Bone marrow (tissue), 2 donors: ENCODE measurements at regions not wholly inside any gene's neighbourhood (a gene's known extent, or its start where the extent isn't known, plus 50 kb on each side); places are given as distances from the start of the nearest gene placed in this dataset.
"Not testable (repeated sequence)": the region's sequence is repeated elsewhere in the genome, so short reads cannot be mapped to it uniquely, and the experiment has no call there.

Experiments used
- DNase-seq, 2 donors: peaks; one replicate each; lab custom pipeline; 2025; lab: John Stamatoyannopoulos, UW

- no peak for DNase-seq
Measured at GRCh38 chr14:44385906-44386305, 121.2 kb downstream of the FSCB start.

- DNase-seq: not testable (repeated sequence)
Measured at GRCh38 chr14:44385296-44385695, 121.8 kb downstream of the FSCB start.

DNA sequence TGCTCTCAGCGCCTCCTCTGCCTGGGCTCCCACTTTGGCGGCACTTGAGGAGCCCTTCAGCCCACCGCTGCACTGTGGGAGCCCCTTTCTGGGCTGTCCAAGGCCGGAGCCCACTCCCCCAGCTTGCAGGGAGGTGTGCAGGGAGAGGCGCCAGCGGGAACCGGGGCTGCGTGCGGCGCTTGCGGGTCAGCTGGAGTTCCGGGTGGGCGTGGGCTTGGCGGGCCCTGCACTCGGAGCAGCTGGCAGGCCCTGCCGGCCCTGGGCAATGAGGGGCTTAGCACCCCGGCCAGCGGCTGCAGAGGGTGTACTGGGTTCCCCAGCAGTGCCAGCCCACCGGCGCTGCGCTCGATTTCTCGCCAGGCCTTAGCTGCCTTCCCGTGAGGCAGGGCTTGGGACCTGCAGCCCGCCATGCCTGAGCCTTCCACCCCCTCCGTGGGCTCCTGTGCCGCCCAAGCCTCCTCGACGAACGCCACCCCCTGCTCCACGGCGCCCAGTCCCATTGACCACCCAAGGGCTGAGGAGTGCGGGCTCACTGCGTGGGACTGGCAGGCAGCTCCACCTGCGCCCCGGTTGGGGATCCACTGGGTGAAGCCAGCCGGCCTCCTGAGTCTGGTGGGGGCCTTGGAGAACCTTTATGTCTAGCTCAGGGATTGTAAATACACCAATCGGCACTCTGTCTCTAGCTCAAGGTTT is 122.3 kb downstream of the FSCB start:
- not testable (repeated sequence) for DNase-seq

DNA sequence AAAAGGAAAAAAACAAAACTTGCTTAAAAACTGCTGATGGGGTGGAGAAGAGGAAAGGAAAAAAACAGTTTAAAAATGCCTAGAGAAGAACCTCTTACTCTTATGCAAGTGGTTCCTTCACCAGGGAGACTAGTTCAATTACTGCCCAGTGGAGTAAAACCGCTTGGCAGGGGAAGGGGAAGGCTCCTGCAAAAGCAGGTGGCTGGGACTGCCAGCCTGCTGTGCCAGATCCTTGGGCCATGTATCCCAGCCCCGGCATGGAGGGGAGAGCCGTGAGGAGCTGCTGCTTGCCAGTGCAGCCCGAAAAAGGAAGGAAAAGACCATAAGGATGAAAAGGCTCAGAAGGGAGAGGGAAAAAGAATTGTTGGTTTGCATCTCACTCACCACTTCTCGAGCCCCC is 123.0 kb downstream of the FSCB start:
- no peak for DNase-seq

- no peak for DNase-seq
Measured at GRCh38 chr14:44383636-44384035, 123.4 kb downstream of the FSCB start.

DNA sequence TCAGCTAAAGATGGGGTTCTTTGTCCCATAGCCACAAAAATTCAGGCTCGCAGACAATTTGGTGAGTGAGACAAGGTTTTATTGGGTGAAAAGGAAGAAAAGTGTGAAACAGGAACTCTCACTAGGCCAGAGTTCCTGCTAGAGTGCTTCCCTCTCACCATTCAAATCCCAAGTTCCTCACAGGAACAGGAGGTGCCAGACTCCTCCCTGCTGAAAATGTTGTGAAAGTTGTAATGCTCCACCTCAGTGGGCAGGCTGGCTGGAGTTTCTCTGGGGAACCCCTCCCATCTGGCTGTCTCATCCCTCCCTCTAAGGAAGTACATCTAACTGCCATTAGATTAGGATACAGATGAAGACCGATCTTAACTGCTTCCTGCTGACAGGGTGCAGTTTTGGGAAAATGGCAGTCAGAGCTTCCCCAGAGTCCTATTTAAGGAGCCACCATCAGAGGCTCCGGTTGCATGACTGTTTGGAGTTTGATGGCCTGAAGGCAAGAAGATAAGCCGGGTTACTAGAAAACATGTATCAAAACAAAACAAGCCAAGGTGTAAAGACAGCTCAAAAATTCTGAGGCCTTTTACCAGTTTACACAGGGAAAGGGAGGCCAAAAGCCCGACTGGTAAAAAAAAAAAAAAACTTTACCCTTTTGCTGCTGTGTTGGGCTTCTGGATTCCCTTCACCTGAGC is 127.6 kb downstream of the FSCB start:
- no peak for DNase-seq

GRCh38 chr14:44374906-44375305 is 132.2 kb downstream of the FSCB start:
- DNase-seq: no peak

- no peak for DNase-seq
Measured at GRCh38 chr14:44372807-44373489, 134.1 kb downstream of the FSCB start.

DNA sequence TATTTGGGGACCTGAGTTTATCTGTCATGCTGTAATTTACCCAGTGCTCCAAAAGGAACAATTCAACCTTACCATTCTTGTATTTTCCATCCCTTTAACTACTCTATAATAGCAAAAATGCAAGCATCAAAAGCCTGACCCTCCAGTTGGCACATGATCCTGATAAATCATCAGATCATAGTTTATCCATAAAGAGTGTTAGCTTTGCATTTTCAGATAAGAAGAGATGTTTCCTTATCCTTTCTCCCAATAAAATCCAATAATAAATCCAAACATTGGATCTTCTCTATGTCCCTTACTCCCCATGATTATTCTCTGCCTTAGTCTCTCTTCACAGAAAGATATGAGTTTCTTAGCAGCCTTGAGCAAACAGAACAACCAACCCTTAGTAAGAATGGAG is 134.9 kb downstream of the FSCB start:
- DNase-seq: no peak

DNA sequence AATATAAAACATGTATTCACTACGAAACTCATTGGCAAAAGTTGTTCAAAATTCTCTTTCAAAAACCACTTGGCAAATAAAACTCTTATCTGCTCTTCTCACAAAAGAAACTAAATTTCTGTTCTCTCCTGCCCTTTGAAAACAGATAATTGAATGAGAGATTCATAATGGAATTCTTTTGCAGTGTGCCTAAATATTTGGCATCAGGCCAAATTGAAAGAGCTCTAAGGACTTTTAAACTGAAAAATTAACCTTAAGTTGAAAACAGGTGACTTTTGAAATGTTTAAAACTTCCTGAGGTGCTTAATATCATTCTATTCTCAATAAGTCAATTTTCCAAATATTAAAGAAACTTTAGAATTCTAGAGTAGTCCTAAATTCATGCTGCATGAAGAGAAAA is 136.4 kb downstream of the FSCB start:
- DNase-seq: no peak

GRCh38 chr14:44369401-44370123 is 137.5 kb downstream of the FSCB start:
- no peak for DNase-seq

GRCh38 chr14:44361083-44361482 is 146.0 kb downstream of the FSCB start:
- DNase-seq: no peak

GRCh38 chr14:44353805-44354204 is 153.3 kb downstream of the FSCB start:
- DNase-seq: no peak

- DNase-seq: no peak
Measured at GRCh38 chr14:44352201-44352600, 154.9 kb downstream of the FSCB start.

- DNase-seq: no peak
Measured at GRCh38 chr14:44347316-44347715, 159.8 kb downstream of the FSCB start.

GRCh38 chr14:44341116-44341515 is 166.0 kb downstream of the FSCB start:
- DNase-seq: no peak

GRCh38 chr14:44339862-44340261 is 167.2 kb downstream of the FSCB start:
- DNase-seq: no peak

DNA sequence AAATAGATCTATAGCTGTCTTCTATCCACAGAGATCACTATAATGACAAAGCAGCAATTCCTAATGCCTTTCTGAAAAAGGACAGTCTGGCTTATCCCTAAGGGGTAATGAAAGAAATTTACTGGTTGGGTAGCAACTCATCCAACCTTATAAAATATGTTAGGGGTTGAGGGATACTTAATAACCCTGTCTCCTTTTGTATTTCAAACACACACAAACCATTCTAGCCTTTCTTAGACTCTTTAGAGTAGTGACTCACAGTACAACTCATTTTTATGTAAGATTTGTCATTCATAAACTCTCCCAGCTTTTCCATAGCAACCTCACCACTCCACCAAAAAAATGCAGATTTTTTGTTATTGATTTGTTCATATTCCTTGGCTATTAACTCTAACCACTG is 167.9 kb downstream of the FSCB start:
- no peak for DNase-seq

- no peak for DNase-seq
Measured at GRCh38 chr14:44317441-44317746, 189.7 kb downstream of the FSCB start.

GRCh38 chr14:44316647-44317440 is 190.2 kb downstream of the FSCB start:
- no peak for DNase-seq

DNA sequence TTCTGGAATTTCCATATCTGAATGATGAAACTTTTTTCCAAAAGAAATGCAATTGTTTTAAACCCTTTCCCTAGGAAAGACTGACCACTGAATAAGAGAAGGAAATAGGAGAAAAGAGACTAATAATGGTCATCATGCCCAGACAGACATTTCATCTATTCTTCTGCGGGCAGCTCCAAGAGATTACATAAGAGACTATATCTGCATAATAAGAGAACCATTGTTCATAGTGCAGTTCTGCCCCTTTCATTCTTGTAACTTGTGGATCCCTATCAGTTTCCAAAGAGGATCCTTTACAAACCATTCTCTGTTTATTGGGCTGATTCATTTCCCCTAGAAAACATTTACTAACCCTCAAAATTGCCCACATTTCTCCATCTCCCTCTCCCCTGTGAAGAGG is 197.8 kb downstream of the FSCB start:
- DNase-seq: no peak

GRCh38 chr14:44300916-44301315 is 206.2 kb downstream of the FSCB start:
- DNase-seq: no peak
